ENCODE measurements at regions not wholly inside any gene's neighbourhood (a gene's known extent, or its start where the extent isn't known, plus 50 kb on each side); places are given as distances from the start of the nearest gene placed in this dataset.

GRCh38 chr2:75428060-75428459 is 132.7 kb downstream of the EVA1A start:
- Histone ChIP-seq H3K4me3 (no peak overlapping the region), H3K27ac (replicated peaks in 1 of 4) (no peak overlapping the region), H3K4me1 (no peaks in the 10 kb centered on the region), H3K27me3 (peaks cover 0 to 4% (median 0%) of the 10 kb centered on the region in 4 donors), H3K9me3 (no peaks in the 10 kb centered on the region), H3K36me3 (no peaks in the 10 kb centered on the region)
- no peak for DNase-seq (ENCODE audit: extremely low spot score)
- 22% methylated on average over 2 of the region's 2 CpGs for WGBS
- TF ChIP-seq POLR2AphosphoS5 (IDR thresholded peaks at IDR 0.05) (no peak), POLR2A (IDR thresholded peaks at IDR 0.05; ENCODE audit: low read depth) (no peak), EP300 (IDR thresholded peaks at IDR 0.05) (no peak)
- TF ChIP-seq, protein P1, sequence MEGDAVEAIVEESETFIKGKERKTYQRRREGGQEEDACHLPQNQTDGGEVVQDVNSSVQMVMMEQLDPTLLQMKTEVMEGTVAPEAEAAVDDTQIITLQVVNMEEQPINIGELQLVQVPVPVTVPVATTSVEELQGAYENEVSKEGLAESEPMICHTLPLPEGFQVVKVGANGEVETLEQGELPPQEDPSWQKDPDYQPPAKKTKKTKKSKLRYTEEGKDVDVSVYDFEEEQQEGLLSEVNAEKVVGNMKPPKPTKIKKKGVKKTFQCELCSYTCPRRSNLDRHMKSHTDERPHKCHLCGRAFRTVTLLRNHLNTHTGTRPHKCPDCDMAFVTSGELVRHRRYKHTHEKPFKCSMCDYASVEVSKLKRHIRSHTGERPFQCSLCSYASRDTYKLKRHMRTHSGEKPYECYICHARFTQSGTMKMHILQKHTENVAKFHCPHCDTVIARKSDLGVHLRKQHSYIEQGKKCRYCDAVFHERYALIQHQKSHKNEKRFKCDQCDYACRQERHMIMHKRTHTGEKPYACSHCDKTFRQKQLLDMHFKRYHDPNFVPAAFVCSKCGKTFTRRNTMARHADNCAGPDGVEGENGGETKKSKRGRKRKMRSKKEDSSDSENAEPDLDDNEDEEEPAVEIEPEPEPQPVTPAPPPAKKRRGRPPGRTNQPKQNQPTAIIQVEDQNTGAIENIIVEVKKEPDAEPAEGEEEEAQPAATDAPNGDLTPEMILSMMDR (IDR thresholded peaks at IDR 0.05) = no peak
- intact Hi-C loops (cut with DNase I) = no loop called here

- Histone ChIP-seq H3K27ac (replicated peaks in 1 of 4) (no peak overlapping the region), H3K27me3 (no peaks in the 10 kb centered on the region), H3K9me3 (no peaks in the 10 kb centered on the region), H3K36me3 (no peaks in the 10 kb centered on the region), H3K4me3 (no peak overlapping the region), H3K4me1 (no peaks in the 10 kb centered on the region)
- TF ChIP-seq EP300 (IDR thresholded peaks at IDR 0.05) (no peak), POLR2A (IDR thresholded peaks at IDR 0.05; ENCODE audit: low read depth) (no peak), POLR2AphosphoS5 (IDR thresholded peaks at IDR 0.05) (no peak)
- TF ChIP-seq, protein P1 (IDR thresholded peaks at IDR 0.05) = no peak
- intact Hi-C loops (cut with DNase I) = no loop called here
- WGBS = 63% methylated on average over 3 of the region's 4 CpGs
- no peak for DNase-seq (ENCODE audit: extremely low spot score)
Observed at GRCh38 chr2:75424936-75425619, 135.7 kb downstream of the EVA1A start.

DNA sequence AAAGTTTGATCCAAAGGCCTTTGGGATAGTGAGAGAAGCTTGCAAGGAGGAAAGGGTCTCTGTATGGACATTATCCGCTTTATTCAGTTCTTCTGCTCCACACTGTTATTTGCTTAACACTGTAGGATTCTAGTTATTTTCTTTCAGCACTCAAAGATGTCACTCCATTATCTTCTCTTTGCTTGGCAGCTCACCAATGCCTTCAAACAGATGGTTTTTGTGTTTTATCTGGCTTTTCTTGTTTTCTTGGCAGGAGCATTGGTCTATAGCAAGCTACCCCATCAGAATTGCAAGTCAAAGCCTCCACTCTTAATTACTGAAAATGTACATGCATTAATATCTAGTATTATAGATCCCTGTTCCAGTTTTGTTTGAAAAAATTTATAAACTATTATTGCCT is 138.8 kb downstream of the EVA1A start:
- Histone ChIP-seq H3K27me3 (peaks cover 0 to 5% (median 0%) of the 10 kb centered on the region in 4 donors), H3K36me3 (no peaks in the 10 kb centered on the region), H3K4me3 (no peak overlapping the region), H3K27ac (replicated peaks in 1 of 4) (no peak overlapping the region), H3K9me3 (no peaks in the 10 kb centered on the region), H3K4me1 (no peaks in the 10 kb centered on the region)
- intact Hi-C loops (cut with DNase I) = no loop called here
- no peak for DNase-seq (ENCODE audit: extremely low spot score)
- TF ChIP-seq POLR2A (IDR thresholded peaks at IDR 0.05; ENCODE audit: low read depth) (no peak), POLR2AphosphoS5 (IDR thresholded peaks at IDR 0.05) (no peak), EP300 (IDR thresholded peaks at IDR 0.05) (no peak)
- TF ChIP-seq, protein P1 (IDR thresholded peaks at IDR 0.05) = no peak
- WGBS = 100% methylated on average over 1 of the region's 1 CpG

DNA sequence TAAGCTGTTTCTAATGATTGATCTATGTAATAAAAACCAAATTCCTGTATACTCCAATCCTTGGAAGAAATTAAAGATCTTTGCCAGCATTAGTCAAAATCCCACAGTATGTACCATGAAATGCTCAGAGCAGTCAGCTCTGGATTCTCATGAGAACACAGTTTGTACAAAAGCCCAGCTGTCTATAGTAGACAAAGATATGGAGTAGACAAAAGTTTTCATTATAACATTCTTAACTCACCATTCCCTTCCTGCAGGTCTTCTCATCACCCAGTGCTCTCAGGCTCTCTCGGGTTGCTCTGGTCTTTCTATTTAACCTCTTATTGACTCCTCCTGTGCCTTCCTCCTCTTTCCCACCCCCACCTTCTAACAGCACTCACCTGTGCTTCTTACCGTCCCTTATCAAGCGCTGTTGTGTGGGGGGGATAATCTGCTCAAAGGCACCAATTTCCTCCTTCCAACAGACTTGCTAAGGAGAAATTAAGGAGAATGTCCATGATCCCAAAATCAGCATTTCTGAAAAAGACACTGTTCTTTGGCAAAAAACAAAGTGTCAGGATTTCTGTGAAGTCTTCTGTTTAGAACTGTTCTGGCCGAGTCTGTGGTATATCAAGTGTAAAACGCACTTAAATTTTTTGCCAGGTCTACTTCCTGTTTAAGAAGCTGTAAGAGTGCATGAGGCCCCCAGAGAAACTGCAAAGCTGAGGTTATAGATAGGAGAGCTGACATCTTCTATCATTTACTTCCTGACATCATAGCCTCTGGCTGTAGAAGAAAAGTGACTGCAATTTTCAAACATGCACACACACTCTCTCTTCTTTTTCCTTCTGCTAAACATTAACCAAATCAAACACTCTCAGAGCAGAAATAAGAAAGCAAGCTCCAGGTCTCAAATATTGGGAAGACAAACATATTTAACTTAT is 144.1 kb downstream of the EVA1A start:
- H3K4me1 ChIP-seq = no peaks in the 10 kb centered on the region
- no peak overlapping the region for H3K4me3 ChIP-seq
- DNase-seq (ENCODE audit: extremely low spot score) = no peak
- peaks cover 0 to 5% (median 0%) of the 10 kb centered on the region in 4 donors for H3K27me3 ChIP-seq
- no peaks in the 10 kb centered on the region for H3K9me3 ChIP-seq
- intact Hi-C loops (cut with DNase I) = no loop called here
- TF ChIP-seq, protein P1 (IDR thresholded peaks at IDR 0.05) = no peak
- TF ChIP-seq POLR2A (IDR thresholded peaks at IDR 0.05; ENCODE audit: low read depth) (no peak), POLR2AphosphoS5 (IDR thresholded peaks at IDR 0.05) (no peak), EP300 (IDR thresholded peaks at IDR 0.05) (no peak)
- 39% methylated on average over 5 of the region's 5 CpGs for WGBS
- H3K36me3 ChIP-seq = no peaks in the 10 kb centered on the region
- H3K27ac ChIP-seq (replicated peaks in 1 of 4) = no peak overlapping the region

Data from esophagus muscularis mucosa (tissue), 4 donors.